SK-N-SH (cell line): ENCODE measurements at regions not wholly inside any gene's neighbourhood (a gene's known extent, or its start where the extent isn't known, plus 50 kb on each side); places are given as distances from the start of the nearest gene placed in this dataset.

ENCODE experiments used
- CTCF ChIP-seq: fragments of 200-600 bp; sonication (generic); IDR thresholded peaks from 2 replicates; pipeline ENCODE4 v1.6.1; 2017; ENCODE audit warnings: antibody characterized with exemption, mild to moderate bottlenecking, moderate library complexity
- RCOR1 ChIP-seq: fragments of 150-350 bp; IDR thresholded peaks from 2 replicates; pipeline ENCODE4 v1.6.1; 2017; ENCODE audit warnings: antibody characterized with exemption, low read length
- TF ChIP-seq, protein P1 (sequence below): IDR thresholded peaks from 2 replicates; pipeline ENCODE4 v1.6.1; 2012; ENCODE audit warnings: mild to moderate bottlenecking, low read depth, low read length, moderate library complexity

DNA sequence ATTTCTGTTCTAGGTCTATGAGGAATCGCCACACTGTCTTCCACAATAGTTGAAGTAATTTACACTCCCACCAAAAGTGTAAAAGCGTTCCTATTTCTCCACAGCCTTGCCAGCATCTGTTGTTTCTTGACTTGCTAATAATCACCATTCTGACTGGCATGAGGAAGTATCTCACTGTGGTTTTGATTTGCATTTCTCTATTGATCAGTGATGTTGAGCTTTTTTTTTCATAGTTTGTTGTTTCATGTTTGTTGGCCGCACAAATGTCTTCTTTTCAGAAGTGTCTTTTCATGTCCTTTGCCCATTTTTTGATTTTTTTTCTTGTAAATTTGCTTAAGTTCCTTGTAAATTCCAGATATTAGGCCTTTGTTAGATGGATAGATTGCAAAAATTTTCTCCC is 867.1 kb downstream of the DTWD2 start:
- no peak for TF ChIP-seq CTCF
- TF ChIP-seq, protein P1, sequence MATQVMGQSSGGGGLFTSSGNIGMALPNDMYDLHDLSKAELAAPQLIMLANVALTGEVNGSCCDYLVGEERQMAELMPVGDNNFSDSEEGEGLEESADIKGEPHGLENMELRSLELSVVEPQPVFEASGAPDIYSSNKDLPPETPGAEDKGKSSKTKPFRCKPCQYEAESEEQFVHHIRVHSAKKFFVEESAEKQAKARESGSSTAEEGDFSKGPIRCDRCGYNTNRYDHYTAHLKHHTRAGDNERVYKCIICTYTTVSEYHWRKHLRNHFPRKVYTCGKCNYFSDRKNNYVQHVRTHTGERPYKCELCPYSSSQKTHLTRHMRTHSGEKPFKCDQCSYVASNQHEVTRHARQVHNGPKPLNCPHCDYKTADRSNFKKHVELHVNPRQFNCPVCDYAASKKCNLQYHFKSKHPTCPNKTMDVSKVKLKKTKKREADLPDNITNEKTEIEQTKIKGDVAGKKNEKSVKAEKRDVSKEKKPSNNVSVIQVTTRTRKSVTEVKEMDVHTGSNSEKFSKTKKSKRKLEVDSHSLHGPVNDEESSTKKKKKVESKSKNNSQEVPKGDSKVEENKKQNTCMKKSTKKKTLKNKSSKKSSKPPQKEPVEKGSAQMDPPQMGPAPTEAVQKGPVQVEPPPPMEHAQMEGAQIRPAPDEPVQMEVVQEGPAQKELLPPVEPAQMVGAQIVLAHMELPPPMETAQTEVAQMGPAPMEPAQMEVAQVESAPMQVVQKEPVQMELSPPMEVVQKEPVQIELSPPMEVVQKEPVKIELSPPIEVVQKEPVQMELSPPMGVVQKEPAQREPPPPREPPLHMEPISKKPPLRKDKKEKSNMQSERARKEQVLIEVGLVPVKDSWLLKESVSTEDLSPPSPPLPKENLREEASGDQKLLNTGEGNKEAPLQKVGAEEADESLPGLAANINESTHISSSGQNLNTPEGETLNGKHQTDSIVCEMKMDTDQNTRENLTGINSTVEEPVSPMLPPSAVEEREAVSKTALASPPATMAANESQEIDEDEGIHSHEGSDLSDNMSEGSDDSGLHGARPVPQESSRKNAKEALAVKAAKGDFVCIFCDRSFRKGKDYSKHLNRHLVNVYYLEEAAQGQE = no peak
- TF ChIP-seq RCOR1 = no peak
